ENCODE measurements at regions not wholly inside any gene's neighbourhood (a gene's known extent, or its start where the extent isn't known, plus 50 kb on each side); places are given as distances from the start of the nearest gene placed in this dataset.

- DNase-seq (ENCODE audit: low read depth), result no peak
- no peak for TF ChIP-seq CTCF (IDR thresholded peaks at IDR 0.05; ENCODE audit: low read length, missing control alignments)
- no peak overlapping the region for H3K4me3 ChIP-seq (replicated peaks; ENCODE audit: low read depth, low read length)
These were observed 261.8 kb downstream of the CBLN1 start for GRCh38 chr16:49019831-49020230.

- no peak overlapping the region for H3K4me3 ChIP-seq (replicated peaks; ENCODE audit: low read depth, low read length)
- TF ChIP-seq CTCF (IDR thresholded peaks at IDR 0.05; ENCODE audit: low read length, missing control alignments), result no peak
- no peak for DNase-seq (ENCODE audit: low read depth)
These were observed 262.5 kb downstream of the CBLN1 start for GRCh38 chr16:49019081-49019633.

GRCh38 chr16:49018259-49018931 is 263.2 kb downstream of the CBLN1 start:
- TF ChIP-seq CTCF (IDR thresholded peaks at IDR 0.05; ENCODE audit: low read length, missing control alignments), result no peak
- H3K4me3 ChIP-seq (replicated peaks; ENCODE audit: low read depth, low read length), result no peak overlapping the region
- DNase-seq (ENCODE audit: low read depth), result no peak

GRCh38 chr16:49017501-49017900 is 264.1 kb downstream of the CBLN1 start:
- no peak for DNase-seq (ENCODE audit: low read depth)
- H3K4me3 ChIP-seq (replicated peaks; ENCODE audit: low read depth, low read length), result no peak overlapping the region
- no peak for TF ChIP-seq CTCF (IDR thresholded peaks at IDR 0.05; ENCODE audit: low read length, missing control alignments)

GRCh38 chr16:49016461-49016860 is 265.2 kb downstream of the CBLN1 start:
- no peak overlapping the region for H3K4me3 ChIP-seq (replicated peaks; ENCODE audit: low read depth, low read length)
- no peak for TF ChIP-seq CTCF (IDR thresholded peaks at IDR 0.05; ENCODE audit: low read length, missing control alignments)

GRCh38 chr16:49015225-49015592 is 266.4 kb downstream of the CBLN1 start:
- TF ChIP-seq CTCF (IDR thresholded peaks at IDR 0.05; ENCODE audit: low read length, missing control alignments), result no peak
- DNase-seq (ENCODE audit: low read depth), result no peak
- H3K4me3 ChIP-seq (replicated peaks; ENCODE audit: low read depth, low read length), result no peak overlapping the region

More at GRCh38 chr16:49016461-49016860, 265.2 kb downstream of the CBLN1 start:
- no peak for DNase-seq (ENCODE audit: low read depth)
